ENCODE measurements at regions not wholly inside any gene's neighbourhood (a gene's known extent, or its start where the extent isn't known, plus 50 kb on each side); places are given as distances from the start of the nearest gene placed in this dataset.

- TF ChIP-seq GATA2 (IDR thresholded peaks at IDR 0.05; ENCODE audit: low read depth, low read length) (no peak), GATA3 (IDR thresholded peaks at IDR 0.05; ENCODE audit: low read depth, low read length) (no peak)
These were observed 194.5 kb upstream of the NXPH2 start for GRCh38 chr2:138974651-138975050.
